IPS-18a (cell line): ENCODE measurements at regions not wholly inside any gene's neighbourhood (a gene's known extent, or its start where the extent isn't known, plus 50 kb on each side); places are given as distances from the start of the nearest gene placed in this dataset.

Experiments
- H3K27ac ChIP-seq: one replicate; pipeline ENCODE4 v1.5.1; 2013; ENCODE audit warnings: low read length
- H3K27me3 ChIP-seq: one replicate; pipeline ENCODE4 v1.6.1; 2013; ENCODE audit warnings: mild to moderate bottlenecking, low read length; ENCODE audit not compliant: control insufficient read depth, insufficient read depth
- H3K36me3 ChIP-seq: one replicate; pipeline ENCODE4 v1.6.1; 2013; ENCODE audit warnings: low read depth, low read length; ENCODE audit not compliant: control insufficient read depth
- H3K4me1 ChIP-seq: one replicate; pipeline ENCODE4 v1.6.1; 2013; ENCODE audit warnings: low read depth, low read length; ENCODE audit not compliant: control insufficient read depth
- H3K4me3 ChIP-seq: one replicate; pipeline ENCODE4 v1.5.1; 2013; ENCODE audit warnings: low read length
- H3K9ac ChIP-seq: one replicate; pipeline ENCODE4 v1.6.1; 2013; ENCODE audit warnings: mild to moderate bottlenecking, low read length, moderate library complexity
- H3K9me3 ChIP-seq: one replicate; pipeline ENCODE4 v1.6.1; 2013; ENCODE audit warnings: low read depth, low read length; ENCODE audit not compliant: control insufficient read depth

DNA sequence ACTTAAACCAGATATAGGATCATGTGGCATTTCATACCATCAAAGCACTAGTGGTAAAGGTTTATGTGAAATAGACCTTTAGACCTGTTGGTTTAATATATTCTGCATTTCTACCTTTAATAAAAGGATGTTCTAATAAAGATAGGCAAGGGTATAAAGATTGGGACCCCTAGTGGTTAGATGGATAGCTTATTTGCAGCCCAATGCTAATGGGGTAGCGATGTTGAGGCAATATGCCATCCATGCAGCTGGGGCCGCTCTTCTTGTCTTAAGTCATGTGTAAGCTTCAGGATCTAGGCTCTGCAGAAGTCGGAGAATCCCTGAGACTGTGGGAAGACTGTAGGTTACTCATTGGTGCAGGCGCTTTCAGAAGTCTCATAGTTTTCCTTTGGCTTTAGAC, 114.9 kb downstream of the ICOS start:
- Histone ChIP-seq H3K9ac (no peak overlapping the region), H3K4me3 (no peak overlapping the region), H3K36me3 (no peaks in the 10 kb centered on the region), H3K27ac (no peak overlapping the region), H3K27me3 (no peaks in the 10 kb centered on the region), H3K9me3 (no peaks in the 10 kb centered on the region), H3K4me1 (no peaks in the 10 kb centered on the region)

DNA sequence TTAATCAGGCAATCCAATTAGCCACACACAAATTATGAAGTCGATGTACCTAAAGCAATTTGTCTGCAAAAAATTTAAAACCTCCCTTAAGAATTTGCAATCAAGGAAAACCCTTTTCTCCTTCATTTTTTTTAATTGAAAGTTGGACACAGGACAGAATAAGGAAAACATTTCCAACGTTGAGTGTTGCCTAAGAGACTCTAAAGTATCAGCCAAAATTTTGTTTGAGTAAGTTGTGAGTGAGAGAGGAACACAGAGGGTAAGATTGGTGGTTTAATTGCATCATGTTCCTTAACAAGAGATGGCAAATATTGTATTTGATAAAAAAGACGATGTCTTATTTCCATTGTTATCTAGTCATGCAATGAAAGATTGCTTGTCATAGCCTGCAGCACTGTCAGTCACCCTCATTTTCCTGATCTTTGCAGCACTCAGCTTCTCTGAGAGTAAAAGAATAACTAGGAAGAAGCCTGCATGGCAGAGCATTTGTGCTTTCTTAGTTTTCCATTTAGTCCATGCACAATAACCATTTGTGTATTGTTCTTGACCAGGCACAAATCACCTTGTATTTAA, 115.5 kb downstream of the ICOS start:
- no peak overlapping the region for H3K27ac ChIP-seq
- no peaks in the 10 kb centered on the region for H3K27me3 ChIP-seq
- H3K9ac ChIP-seq, result no peak overlapping the region
- H3K9me3 ChIP-seq, result no peaks in the 10 kb centered on the region
- H3K4me3 ChIP-seq, result no peak overlapping the region
- H3K4me1 ChIP-seq, result no peaks in the 10 kb centered on the region
- H3K36me3 ChIP-seq, result no peaks in the 10 kb centered on the region

DNA sequence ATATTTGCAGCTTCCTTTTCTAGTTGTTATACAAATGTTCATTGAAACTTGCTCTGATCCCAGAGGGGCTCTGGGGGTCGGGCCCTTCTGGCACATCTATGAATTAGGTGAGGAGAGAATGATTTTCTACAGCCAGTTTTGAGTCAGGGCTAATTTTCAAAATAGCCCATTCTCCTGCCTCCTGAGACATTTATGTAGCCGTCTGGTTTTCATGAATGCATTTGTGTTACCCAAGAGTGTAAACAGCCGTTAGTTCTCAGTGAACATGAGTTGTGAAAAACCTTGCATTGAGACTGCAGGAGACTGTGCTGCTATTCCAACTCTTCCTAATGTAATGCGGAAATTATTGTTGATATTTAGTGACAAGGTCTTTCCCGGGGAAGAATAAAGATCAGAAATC, 122.5 kb downstream of the ICOS start:
- Histone ChIP-seq H3K9ac (no peak overlapping the region), H3K27me3 (no peaks in the 10 kb centered on the region), H3K27ac (no peak overlapping the region), H3K36me3 (no peaks in the 10 kb centered on the region), H3K9me3 (no peaks in the 10 kb centered on the region), H3K4me3 (no peak overlapping the region), H3K4me1 (no peaks in the 10 kb centered on the region)

- no peaks in the 10 kb centered on the region for H3K4me1 ChIP-seq
- no peaks in the 10 kb centered on the region for H3K27me3 ChIP-seq
- H3K27ac ChIP-seq, result no peak overlapping the region
- no peak overlapping the region for H3K4me3 ChIP-seq
- no peak overlapping the region for H3K9ac ChIP-seq
- H3K36me3 ChIP-seq, result no peaks in the 10 kb centered on the region
- H3K9me3 ChIP-seq, result no peaks in the 10 kb centered on the region
Measured at GRCh38 chr2:204060841-204061240, 124.3 kb downstream of the ICOS start.

- no peak overlapping the region for H3K9ac ChIP-seq
- no peaks in the 10 kb centered on the region for H3K36me3 ChIP-seq
- H3K4me3 ChIP-seq, result no peak overlapping the region
- H3K27ac ChIP-seq, result no peak overlapping the region
- H3K9me3 ChIP-seq, result no peaks in the 10 kb centered on the region
- H3K27me3 ChIP-seq, result no peaks in the 10 kb centered on the region
- H3K4me1 ChIP-seq, result no peaks in the 10 kb centered on the region
Measured at GRCh38 chr2:204061241-204061640, 124.7 kb downstream of the ICOS start.

- H3K4me3 ChIP-seq, result no peak overlapping the region
- H3K9me3 ChIP-seq, result no peaks in the 10 kb centered on the region
- no peaks in the 10 kb centered on the region for H3K27me3 ChIP-seq
- H3K9ac ChIP-seq, result no peak overlapping the region
- H3K4me1 ChIP-seq, result no peaks in the 10 kb centered on the region
- no peak overlapping the region for H3K27ac ChIP-seq
- no peaks in the 10 kb centered on the region for H3K36me3 ChIP-seq
Measured at GRCh38 chr2:204064119-204064518, 127.6 kb downstream of the ICOS start.

DNA sequence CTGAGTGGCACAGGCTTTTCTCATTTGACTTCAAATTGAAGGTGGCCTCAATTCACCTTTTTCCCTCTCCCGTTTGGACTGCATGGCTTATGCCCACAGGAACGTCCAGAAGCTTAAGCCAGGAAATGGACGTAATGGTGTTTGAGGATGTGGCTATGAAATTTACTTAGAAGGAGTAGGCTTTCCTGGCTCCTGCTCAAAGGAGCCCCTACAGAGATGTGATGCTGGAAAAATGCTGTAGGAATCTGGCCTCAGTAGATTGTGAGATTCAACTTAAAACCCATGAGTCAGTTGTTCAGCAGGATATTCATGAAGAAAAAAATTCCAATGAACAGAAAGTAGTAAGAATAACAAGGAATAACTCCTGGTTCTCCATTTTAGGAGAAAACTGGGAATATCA, 129.0 kb downstream of the ICOS start:
- Histone ChIP-seq H3K36me3 (no peaks in the 10 kb centered on the region), H3K9ac (no peak overlapping the region), H3K9me3 (no peaks in the 10 kb centered on the region), H3K4me1 (no peaks in the 10 kb centered on the region), H3K27ac (no peak overlapping the region), H3K27me3 (no peaks in the 10 kb centered on the region), H3K4me3 (no peak overlapping the region)

GRCh38 chr2:204066051-204066450, 129.5 kb downstream of the ICOS start:
- no peaks in the 10 kb centered on the region for H3K4me1 ChIP-seq
- no peaks in the 10 kb centered on the region for H3K36me3 ChIP-seq
- no peak overlapping the region for H3K4me3 ChIP-seq
- no peaks in the 10 kb centered on the region for H3K9me3 ChIP-seq
- no peak overlapping the region for H3K9ac ChIP-seq
- H3K27me3 ChIP-seq, result no peaks in the 10 kb centered on the region
- H3K27ac ChIP-seq, result no peak overlapping the region

GRCh38 chr2:204069804-204070203, 133.2 kb downstream of the ICOS start:
- Histone ChIP-seq H3K36me3 (no peaks in the 10 kb centered on the region), H3K9me3 (no peaks in the 10 kb centered on the region), H3K27me3 (no peaks in the 10 kb centered on the region), H3K4me1 (no peaks in the 10 kb centered on the region), H3K9ac (no peak overlapping the region), H3K27ac (no peak overlapping the region), H3K4me3 (no peak overlapping the region)

DNA sequence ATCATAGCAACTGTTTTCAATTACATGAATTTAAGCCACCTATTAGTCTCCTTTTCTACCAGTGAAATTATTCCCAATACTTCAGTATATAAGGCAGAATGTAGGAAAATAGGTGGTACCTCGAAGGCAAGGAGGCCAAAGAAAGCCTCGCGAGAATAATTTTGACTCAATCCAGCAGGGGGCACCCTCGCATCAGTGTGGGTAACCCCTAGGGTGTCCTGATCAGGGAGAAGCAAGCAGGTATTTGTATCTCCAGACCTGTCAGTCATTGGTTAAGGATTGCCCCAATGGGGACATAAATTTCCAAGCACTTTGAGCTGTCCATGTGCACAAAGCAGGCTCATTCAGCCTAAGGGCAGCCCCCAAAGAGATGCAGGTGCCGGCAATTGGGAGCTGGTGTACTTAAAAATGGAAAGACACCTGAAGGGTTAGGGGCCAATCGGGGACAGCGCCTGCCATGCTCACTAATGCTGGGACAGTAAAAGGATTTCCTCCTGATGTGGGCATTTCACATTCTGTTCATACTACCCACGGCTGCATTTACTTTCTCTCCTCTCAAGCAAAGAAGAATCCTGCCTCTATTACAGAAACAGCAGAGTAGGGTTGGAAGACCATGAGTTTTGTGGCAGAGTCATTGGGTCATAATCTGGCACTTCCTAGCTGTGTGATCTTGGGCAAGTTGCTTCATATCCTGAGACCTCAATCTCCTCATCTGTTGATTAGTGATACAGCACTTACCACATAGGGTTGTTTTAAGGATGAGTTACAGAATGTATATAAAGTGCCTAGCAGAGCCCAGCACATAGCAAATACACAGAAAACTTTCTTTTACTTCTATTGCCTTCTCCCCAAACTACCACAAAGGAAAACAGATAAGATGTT, 136.1 kb downstream of the ICOS start:
- H3K27me3 ChIP-seq, result no peaks in the 10 kb centered on the region
- no peaks in the 10 kb centered on the region for H3K4me1 ChIP-seq
- no peak overlapping the region for H3K4me3 ChIP-seq
- no peak overlapping the region for H3K27ac ChIP-seq
- H3K9me3 ChIP-seq, result no peaks in the 10 kb centered on the region
- no peak overlapping the region for H3K9ac ChIP-seq
- no peaks in the 10 kb centered on the region for H3K36me3 ChIP-seq

GRCh38 chr2:204074456-204074855, 137.9 kb downstream of the ICOS start:
- Histone ChIP-seq H3K4me1 (no peaks in the 10 kb centered on the region), H3K9ac (no peak overlapping the region), H3K4me3 (no peak overlapping the region), H3K9me3 (no peaks in the 10 kb centered on the region), H3K27me3 (no peaks in the 10 kb centered on the region), H3K27ac (no peak overlapping the region), H3K36me3 (no peaks in the 10 kb centered on the region)
